ENCODE measurements at regions not wholly inside any gene's neighbourhood (a gene's known extent, or its start where the extent isn't known, plus 50 kb on each side); places are given as distances from the start of the nearest gene placed in this dataset.

GRCh38 chr9:10785255-10785654 lies 172.5 kb upstream of the PTPRD start:
- intact Hi-C loops (cut with DNase I): no loop called here
- Histone ChIP-seq H3K4me1 (replicated peaks in 1 of 2) (no peaks in the 10 kb centered on the region), H3K27me3 (no peaks in the 10 kb centered on the region), H3K36me3 (replicated peaks in 1 of 2) (no peaks in the 10 kb centered on the region), H3K4me3 (no peak overlapping the region), H3K27ac (no peak overlapping the region), H3K9me3 (replicated peaks in 1 of 3) (no peaks in the 10 kb centered on the region)
- 50 to 67% (median 53%) methylated on average over 3 of the region's 3 CpGs for WGBS, 4 donors
- no peak for DNase-seq
- TF ChIP-seq CTCF (IDR thresholded peaks at IDR 0.05) (no peak), POLR2A (IDR thresholded peaks at IDR 0.05) (no peak)

GRCh38 chr9:10793306-10793705 lies 180.5 kb upstream of the PTPRD start:
- no peaks in the 10 kb centered on the region for H3K36me3 ChIP-seq (replicated peaks in 1 of 2)
- H3K27ac ChIP-seq: no peak overlapping the region
- WGBS, 4 donors: 44 to 62% (median 54%) methylated on average over 1 of the region's 1 CpG
- H3K9me3 ChIP-seq (replicated peaks in 1 of 3): no peaks in the 10 kb centered on the region
- no peaks in the 10 kb centered on the region for H3K27me3 ChIP-seq
- no peak overlapping the region for H3K4me3 ChIP-seq
- intact Hi-C loops (cut with DNase I): no loop called here
- no peak for DNase-seq
- H3K4me1 ChIP-seq (replicated peaks in 1 of 2): no peaks in the 10 kb centered on the region
- TF ChIP-seq CTCF (IDR thresholded peaks at IDR 0.05): no peak
- no peak for TF ChIP-seq POLR2A (IDR thresholded peaks at IDR 0.05)

GRCh38 chr9:10804486-10804885 lies 191.7 kb upstream of the PTPRD start:
- no peaks in the 10 kb centered on the region for H3K9me3 ChIP-seq (replicated peaks in 1 of 3)
- intact Hi-C loops (cut with DNase I): no loop called here
- 61 to 90% (median 75%) methylated on average over 2 of the region's 2 CpGs for WGBS, 4 donors
- no peak overlapping the region for H3K27ac ChIP-seq
- H3K36me3 ChIP-seq (replicated peaks in 1 of 2): no peaks in the 10 kb centered on the region
- H3K4me3 ChIP-seq: no peak overlapping the region
- DNase-seq: no peak
- no peak for TF ChIP-seq POLR2A (IDR thresholded peaks at IDR 0.05)
- TF ChIP-seq CTCF (IDR thresholded peaks at IDR 0.05): no peak
- no peaks in the 10 kb centered on the region for H3K4me1 ChIP-seq (replicated peaks in 1 of 2)
- H3K27me3 ChIP-seq: no peaks in the 10 kb centered on the region

- Histone ChIP-seq H3K4me3 (no peak overlapping the region), H3K4me1 (replicated peaks in 1 of 2) (no peaks in the 10 kb centered on the region), H3K27ac (no peak overlapping the region), H3K9me3 (replicated peaks in 1 of 3) (no peaks in the 10 kb centered on the region), H3K36me3 (replicated peaks in 1 of 2) (no peaks in the 10 kb centered on the region), H3K27me3 (no peaks in the 10 kb centered on the region)
- intact Hi-C loops (cut with DNase I): no loop called here
- TF ChIP-seq CTCF (IDR thresholded peaks at IDR 0.05) (no peak), POLR2A (IDR thresholded peaks at IDR 0.05) (no peak)
- no peak for DNase-seq
- WGBS, 4 donors: 58 to 72% (median 66%) methylated on average over 3 of the region's 3 CpGs
Measured at GRCh38 chr9:10806868-10807267, 194.1 kb upstream of the PTPRD start.
